ENCODE measurements at regions not wholly inside any gene's neighbourhood (a gene's known extent, or its start where the extent isn't known, plus 50 kb on each side); places are given as distances from the start of the nearest gene placed in this dataset.

- TF ChIP-seq CTCF (IDR thresholded peaks at IDR 0.05) (no peak), EZH2 (IDR thresholded peaks at IDR 0.05; ENCODE audit: borderline replicate concordance, insufficient read depth, low read depth, low read length, poor library complexity, severe bottlenecking) (no peak)
Measured at GRCh38 chr2:12803607-12804006, 86.9 kb downstream of the TRIB2 start.

Data from B cell (primary cell).